T follicular helper cell (primary cell): ENCODE measurements at regions not wholly inside any gene's neighbourhood (a gene's known extent, or its start where the extent isn't known, plus 50 kb on each side); places are given as distances from the start of the nearest gene placed in this dataset.

Source experiments
- DNase-seq: peaks from one replicate; pipeline ENCODE4 v3.0.0-alpha.2; 2020; ENCODE audit warnings: low read depth

DNA sequence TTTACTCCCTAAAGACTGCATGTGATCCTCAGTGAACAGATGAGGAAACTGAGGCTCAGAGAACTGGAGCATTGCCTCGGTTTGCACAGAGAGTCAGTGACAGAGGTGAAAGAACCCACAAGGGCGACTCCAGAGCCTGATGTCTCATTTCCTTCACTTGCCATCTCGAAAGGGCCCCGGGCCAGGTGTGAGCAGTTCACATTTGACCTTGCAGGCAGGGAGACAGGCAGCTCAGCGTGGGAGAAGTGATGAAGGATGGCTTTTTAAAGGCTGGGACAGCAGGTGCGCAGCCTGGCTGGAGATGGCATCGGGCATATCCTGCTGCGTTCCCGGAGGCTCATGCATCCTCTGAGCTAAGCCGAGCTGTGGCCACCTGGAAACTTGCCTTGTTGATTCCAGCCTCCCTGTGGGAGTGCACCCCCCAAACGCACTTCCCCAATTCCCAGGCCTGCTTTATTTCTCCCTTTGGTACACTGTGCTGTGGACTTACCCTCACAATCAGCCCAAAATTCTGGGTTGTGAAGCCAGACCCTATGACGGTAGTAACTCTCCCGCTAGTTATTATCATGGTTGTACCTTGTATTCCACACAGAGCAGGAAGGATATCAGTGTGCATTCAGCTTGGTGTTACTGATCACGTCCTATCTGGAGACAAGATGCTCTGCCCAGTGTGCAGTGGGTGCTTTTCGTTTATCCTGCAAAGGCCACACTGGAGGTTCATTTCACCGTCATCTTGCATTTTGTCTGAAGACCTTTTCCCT is 753.2 kb upstream of the EEF2KMT start:
- no peak for DNase-seq

DNA sequence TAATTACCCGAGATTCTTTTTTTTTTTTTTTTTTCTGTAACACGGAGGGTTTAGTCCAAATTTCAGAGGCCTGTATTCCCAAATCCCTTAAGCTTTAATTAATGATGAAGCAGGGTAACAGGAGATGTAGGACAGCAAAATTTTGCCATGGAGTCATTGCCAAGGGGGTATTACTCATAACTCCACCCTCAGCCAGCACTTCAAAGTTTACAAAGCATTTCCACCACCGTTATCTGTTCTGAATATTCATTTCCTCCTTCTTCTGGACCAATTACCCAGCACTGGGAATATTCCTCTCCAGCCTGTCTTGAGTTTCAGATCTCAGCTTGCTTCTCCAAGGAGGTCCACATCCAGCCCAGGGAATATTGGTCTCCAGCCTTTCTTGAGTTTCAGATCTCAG is 747.5 kb upstream of the EEF2KMT start:
- DNase-seq = no peak

DNA sequence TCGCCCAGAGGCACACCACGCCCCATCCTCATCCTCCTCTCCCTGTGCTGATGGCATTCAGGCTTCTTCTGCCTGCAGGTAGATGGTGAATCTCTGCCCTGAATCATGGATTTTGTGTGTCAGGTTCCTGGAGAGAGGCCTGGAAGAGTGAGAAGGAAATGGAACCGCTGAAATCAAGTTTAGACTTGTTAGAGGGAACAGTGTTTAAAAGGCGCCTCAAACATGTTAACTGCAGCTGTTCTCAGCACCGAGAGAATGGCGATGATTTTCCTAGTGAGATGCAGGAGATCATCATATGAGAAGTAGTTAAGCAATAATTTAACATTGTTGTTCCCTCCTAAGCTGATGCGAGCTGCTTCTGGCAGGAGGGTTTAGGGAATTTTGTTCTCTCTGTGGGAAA is 744.4 kb upstream of the EEF2KMT start:
- no peak for DNase-seq

DNA sequence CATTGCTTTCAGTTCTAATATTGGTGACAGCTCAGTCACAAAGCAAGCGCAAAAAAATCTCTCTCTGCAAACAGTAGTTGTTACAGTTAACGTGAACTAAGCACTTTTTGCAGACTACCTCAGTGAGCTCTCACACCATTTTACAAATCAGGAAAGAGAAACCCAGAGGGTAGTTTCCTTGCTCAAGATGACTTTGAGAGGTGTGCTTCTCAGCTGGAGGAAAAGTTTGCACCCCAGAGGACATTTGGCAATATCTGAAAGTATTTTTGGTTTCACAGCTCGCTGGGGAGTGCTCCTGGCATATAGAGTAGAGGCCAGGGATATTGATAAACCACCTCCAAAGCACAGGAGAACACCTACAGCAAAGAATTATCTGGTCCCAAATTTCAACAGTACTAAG is 741.1 kb upstream of the EEF2KMT start:
- no peak for DNase-seq

DNA sequence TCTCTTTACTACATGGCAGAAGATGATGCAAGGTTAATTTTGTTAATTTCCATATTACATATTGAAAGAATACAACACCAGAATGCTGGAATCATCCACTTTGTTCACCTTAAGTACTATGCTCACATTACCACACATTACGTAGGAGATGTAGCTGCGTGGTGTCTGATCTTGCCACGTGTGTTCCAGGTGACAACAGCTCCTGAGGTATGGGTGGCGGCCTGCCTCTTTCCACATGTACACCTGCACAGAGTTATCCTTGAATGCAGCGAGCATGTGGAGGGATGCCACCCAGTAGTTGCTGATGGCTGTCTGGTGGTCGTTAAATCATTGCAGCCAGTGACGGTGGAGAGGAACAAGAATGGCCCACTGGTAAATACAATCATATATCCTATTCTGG is 740.5 kb upstream of the EEF2KMT start:
- DNase-seq = no peak

DNA sequence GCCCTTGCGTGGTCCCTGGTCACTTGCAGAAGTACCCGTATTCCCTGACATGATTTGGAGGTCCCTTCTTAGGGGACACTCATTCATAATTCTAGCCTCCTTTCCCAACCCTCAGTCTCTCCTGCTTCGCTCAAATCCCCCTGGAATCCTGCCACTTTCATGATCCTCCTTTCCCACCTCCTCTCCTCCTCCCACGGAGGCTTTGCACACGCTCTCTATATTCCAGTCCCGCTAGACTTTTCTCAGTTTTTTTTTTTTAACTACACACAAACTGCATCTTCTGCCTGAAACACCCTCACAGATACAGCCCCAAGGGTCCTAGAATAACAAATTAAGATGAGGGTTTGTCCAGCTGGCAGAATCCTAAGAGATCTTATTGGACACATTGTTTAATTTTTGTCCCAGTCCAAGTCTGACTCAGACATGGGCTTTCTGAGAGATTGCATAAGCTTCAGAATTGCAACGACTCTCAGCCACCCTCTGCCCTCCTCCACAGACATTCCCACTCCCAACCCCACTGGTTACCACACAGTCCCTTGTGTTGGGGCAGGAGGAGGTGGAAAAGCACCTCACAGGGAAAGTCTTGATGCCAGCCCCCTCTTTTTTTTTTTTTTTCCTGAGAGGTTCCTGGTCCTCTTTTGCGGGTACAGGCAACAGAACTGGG is 739.5 kb upstream of the EEF2KMT start:
- DNase-seq = no peak

DNA sequence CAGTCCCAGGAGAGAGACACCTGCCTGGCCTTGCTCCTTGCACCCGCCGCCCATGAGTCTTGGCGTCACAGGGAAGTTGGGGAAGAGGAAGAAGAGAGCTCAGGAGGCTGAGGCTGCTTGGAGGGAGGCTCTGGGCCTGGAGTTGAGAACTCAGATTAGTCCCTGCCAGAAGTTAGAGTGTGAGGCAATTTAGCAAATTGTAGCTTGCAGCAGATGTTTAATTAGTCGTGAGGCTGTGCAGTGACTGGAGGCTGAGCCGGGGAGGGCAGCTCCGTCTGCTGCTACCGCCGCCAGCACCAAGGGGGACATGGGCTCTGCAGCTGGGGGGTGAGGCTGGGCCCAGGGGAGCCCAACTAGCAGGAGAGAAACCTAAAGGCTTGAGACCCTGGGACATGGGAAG is 738.3 kb upstream of the EEF2KMT start:
- no peak for DNase-seq

DNA sequence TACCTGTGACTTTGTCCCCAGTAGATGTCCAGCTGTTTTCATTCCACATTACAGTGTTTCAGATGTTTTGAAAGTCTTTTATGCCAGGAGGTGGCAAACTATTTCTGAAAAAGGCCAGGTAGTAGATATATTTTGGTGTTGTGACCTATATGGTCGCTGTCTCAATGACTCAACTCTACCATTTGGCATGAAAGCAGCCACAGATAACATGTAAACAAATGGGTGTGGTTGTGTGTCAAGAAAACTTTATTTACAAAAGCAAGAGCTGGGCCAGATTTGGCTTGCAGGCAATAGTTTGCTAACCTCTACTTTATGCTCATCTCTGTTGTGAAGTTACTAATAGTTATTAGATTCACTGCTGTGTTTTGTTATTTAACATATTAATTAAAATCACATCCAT is 728.7 kb upstream of the EEF2KMT start:
- DNase-seq = no peak

DNA sequence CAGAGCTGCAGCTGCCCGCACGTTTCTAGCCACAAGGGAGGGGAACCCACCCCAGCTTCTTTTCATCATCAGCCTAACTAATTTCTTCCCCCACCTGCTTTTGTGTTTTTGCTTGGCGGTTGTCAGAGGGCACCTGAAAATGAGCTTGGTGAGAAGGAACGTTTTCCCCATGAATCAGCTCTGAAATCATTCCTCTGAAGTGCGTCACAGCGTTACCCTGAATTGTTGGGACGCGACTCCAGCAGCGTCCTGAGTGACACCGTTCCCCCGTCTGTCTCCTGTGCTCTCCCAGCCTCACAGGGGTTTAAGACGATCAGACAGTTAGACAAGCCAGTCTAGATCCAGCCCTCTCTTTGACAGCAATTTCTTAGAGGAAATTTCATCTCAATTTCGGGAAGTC is 722.9 kb upstream of the EEF2KMT start:
- DNase-seq = no peak

DNA sequence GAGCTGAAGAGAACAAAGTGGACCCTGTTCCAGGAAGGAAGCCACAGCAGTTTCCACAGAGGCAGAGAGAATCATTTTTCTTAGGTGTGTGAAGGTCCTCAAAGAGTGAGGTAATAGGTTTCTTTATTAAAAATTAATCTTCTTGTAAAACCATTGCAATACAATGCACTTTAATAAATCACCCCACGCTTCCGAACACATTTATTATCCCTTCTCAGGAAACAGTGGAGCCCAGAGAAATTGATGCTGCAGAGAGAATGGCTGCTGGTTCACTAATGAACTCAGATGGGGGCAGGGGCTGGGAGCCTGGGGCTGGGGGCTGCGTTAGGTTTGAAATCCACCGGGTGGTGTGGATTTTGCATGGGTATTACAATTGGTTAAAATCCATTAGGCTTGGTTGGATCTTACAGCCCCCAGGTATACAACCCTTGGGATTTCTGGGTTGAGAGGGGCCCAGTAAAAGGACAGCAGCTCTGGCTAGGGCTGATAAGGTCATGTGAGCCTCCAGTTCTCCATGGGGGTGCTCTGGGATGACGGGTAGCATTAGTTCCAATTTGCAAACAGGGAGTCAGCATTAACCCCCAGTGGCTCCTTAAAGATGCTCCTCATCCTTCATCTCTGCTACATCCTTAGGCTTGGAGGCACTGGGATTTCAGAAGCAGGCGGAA is 718.1 kb upstream of the EEF2KMT start:
- no peak for DNase-seq

DNA sequence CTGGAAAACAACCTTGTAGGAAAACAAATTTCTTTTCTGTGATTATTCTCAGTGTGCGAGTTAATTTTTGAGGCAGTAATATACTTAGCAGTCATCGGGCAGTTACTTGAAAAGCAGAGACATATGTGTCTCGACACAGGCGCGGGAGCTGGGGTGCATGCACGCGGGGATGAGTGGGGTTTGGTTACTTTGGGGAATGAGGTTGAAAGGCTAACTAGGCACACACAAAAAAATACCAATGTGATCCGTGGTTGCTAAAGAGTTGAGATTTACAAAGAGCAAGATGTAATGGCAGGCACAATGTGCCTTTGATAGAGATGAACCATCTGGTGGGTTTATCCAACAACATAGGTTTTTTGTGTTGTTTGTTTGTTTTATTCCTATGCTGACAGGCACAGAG is 703.8 kb upstream of the EEF2KMT start:
- DNase-seq = no peak

DNA sequence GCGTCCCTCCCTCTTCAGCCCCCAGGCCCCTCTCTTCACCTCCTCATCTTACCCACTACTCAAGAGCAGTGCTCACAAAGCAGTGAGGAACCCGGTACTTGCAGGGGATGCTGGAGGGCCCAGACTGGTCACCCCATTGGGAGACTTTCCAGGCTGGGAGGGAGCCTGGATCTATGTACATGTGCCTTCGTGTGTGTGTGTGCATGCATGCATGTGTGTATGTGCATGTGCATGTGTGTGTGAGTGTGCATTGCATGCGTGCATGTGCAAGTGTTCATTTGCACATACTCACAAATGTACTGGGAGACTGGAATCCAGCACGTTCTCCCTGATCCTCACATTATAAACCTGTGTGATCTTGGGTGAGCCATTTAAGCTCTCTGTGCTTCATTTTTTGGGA is 696.0 kb upstream of the EEF2KMT start:
- DNase-seq = no peak

DNA sequence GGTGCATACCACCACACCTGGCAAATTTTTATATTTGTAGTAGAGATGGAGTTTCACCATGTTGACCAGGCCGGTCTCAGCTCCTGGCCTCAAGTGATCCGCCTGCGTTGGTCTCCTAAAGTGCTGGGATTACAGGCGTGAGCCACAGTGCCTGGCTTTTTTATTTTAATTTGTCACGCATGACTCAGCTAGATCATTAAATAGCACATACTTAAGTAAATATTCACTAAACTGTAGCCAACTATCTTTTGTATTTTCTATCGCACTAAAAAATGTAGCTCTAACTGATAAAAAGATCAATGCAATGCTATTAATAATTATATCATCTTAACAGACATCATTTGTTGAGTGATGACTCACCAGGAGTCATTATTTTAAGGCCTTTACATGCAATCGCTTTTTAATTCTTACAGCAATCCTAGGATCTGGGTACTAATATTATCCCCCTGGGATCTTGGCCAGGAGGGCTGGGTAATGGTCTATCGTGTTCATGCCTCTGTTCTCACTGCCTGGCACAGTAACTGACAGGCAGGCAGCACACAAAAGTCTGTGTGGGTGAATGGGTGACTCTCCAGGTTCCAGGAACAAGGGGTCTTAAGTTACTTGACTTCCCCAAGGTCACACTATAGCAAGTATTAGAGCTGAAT is 693.5 kb upstream of the EEF2KMT start:
- no peak for DNase-seq

DNA sequence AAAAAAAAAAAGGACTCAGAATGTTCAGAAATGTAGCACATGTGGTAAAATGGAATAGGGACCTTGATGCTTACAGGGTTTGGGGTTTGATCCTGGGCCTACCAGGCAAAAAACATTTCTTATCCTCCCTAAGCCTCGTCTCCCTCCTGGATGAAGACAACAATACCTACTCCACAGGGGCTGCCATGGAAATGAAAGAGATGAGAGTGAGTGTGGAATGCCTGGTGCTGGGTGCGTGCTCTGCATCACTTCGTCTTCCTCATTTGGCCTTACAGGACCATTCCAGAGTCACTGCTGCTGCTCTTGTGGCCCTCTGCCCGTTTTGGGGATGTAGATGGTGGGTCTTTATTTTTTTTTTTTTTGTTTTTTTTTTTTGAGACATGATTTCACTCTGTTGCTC is 692.9 kb upstream of the EEF2KMT start:
- DNase-seq = no peak

DNA sequence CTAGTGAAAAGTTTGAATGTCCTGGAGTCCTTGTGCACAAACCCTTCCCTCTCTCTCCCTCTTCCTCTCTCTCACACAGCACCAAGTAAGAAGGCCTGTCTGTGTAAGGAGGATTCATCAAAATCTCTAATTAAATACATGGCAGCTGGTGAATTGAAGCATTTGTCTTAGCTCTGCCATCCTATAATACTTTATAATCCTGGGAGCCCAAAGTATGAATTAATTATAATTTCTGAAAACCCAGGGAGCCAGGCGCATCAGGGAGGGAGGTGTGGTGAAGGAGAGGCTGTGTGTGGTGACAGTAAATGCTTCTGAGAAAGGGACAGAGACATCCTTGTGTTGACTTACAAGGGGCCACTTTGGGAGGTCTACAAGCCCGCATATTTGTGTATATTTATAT is 691.4 kb upstream of the EEF2KMT start:
- DNase-seq = no peak

DNA sequence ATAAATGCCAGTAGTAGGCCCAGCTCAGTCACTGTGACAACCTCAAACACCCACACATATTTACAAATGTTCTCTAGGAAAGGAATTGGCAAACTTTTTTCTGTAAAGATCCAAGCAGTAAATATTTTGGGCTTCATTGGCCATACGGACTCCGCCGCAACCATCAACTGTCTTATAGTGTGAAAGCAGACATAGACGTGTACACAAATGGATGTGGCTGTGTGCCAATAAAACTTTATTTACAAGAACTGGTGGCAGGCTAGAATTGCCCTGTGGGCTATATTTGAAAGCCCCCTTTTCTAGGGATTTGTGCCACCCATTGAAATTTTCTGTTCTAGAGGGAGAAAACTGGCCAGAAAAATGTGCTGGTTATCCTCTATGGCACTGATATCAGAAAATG is 683.8 kb upstream of the EEF2KMT start:
- DNase-seq = no peak

DNA sequence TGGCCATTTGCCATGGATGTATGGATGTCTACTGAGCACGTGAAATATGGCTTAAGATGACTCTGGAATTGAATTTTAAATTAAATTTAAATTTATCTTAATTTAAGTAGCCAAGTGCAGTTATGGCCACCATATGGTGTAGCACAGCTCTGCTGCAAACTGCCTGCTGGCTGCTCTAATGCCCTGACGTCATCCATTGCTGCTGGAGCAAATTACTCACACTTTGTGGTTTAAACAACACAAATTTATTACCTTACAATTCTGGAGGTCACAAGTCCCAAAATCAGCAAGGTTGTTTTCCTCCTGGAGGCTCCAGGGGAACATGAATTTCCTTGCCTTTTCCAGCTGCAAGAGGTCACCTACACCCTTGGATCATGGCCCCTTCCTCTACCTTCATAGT is 679.3 kb upstream of the EEF2KMT start:
- DNase-seq = no peak

DNA sequence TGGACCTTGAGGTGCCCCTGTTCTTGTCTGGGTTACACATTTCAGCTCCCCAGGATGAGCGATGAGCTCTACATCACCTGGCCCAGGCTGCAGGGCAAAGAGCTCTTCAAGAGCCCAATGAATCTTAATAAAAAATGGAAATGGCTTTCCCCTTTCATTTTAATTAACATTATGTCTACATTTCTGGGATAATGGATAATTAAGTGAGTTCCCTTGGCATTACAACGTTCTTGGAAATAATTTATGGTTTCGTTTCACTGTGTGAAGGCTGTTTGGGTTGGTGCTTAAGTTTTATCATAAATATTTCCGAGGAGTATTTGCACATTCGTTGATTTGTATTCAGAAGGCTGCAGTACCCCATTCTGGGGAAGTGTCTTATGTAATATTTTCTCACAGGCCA is 678.3 kb upstream of the EEF2KMT start:
- DNase-seq = no peak

DNA sequence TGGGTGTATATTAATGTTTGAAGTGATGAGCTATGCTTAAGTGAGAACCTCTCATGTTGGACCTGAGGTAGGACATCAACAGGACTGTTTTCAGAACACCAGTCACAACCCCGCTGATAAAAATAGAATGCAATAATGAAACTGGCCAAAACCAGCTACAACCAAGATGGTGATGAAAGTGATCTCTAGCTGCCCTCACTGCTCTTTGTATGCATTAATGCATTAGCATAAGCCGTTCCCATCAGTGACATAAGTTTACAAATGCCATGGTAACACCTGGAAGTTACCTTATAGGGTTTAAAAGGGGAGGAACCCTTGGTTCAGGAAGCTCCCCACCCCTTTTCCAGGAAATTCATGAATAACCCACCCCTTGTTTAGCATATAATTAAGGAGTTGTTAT is 672.5 kb upstream of the EEF2KMT start:
- no peak for DNase-seq

DNA sequence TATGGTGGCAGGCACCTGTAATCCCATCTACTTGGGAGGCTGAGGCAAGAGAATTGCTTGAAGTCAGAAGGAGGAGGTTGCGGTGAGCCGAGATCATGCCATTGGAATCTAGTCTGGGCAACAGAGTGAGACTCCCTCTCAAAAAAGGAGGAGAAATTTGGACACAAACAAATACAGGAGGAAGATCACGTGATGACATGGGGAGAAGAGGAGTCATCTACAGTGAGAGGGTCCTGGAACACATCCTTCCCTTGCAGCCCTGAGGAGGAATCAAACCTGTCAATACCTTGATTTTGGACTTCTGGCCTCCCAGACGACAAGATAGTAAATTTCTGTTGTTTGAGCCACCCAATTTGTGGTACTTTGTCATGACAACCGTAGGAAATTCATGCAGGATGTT is 671.9 kb upstream of the EEF2KMT start:
- no peak for DNase-seq

DNA sequence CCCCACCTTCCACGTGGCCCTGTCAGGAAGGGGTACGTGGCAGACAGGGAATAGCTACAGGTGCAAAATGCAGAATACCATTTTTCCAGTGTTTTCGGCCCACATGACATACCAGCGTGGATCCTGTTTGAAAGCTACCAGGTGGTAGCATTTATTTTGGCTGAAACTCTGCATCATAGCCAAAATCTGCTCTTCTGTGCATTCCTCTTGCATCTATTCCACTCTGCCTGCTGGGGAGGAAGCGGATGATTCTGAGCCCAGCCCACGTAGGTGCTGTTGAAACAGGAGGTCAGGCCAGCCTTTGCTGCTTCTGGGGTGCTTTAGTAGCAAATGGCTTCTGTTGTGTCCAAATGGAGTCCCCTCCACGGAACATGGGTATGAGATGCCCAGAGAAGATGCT is 670.9 kb upstream of the EEF2KMT start:
- no peak for DNase-seq

DNA sequence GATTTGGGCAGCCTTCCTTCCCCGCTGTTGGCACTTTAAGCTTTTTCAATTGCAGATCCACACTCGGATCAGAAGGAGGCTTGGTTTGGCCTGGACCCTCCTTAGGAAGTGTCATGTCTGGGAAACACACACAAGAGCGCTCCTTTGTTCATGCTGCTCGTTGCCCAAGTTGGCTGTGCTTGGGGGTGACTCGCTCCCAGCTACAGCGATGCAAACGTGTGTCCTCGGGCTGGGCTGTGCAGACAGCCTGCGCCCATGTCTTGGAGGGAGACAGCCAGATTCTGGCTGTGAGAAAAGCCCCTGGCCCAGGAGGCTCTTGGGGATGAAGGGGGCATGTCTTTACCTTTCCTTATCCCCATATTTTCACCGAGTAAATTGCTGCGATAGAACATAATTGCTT is 665.6 kb upstream of the EEF2KMT start:
- DNase-seq = no peak

DNA sequence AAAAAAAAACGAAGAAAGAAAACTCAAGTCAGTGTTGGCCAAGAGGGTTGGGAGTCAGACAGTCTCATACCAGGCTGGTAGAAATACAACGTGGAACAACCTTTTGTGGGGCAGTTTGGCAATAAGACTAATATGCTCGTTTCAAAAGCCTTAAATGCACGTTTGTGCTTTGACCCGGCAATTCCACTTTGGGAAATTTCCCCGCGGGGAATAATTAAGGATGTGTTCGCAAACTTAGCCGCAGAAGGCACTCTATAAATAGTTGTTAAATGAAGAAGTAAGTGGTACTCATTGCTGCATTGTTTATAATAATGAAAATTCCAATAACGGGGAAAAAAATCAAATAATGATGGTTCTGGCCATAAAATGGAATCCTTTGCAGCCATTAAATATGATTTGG is 664.8 kb upstream of the EEF2KMT start:
- DNase-seq = no peak
